NCI-H446 (cell line): ENCODE measurements at regions not wholly inside any gene's neighbourhood (a gene's known extent, or its start where the extent isn't known, plus 50 kb on each side); places are given as distances from the start of the nearest gene placed in this dataset.
"Not testable (repeated sequence)": the region's sequence is repeated elsewhere in the genome, so short reads cannot be mapped to it uniquely, and the experiment has no call there.

Source experiments
- DNase-seq, 2 experiments: peaks; one replicate each; lab custom pipeline; 2025; lab: John Stamatoyannopoulos, UW

- no peak for DNase-seq
These were observed 55.1 kb upstream of the STARD13 start for GRCh38 chr13:33340631-33341030.

GRCh38 chr13:33341861-33342452, 56.4 kb upstream of the STARD13 start:
- DNase-seq: no peak

GRCh38 chr13:33345842-33346241, 60.3 kb upstream of the STARD13 start:
- no peak for DNase-seq

GRCh38 chr13:33347861-33348260, 62.3 kb upstream of the STARD13 start:
- peak in 1 of 2 experiments; percentile 56 for DNase-seq

GRCh38 chr13:33348366-33348765, 62.8 kb upstream of the STARD13 start:
- DNase-seq: no peak

GRCh38 chr13:33349288-33349985, 63.9 kb upstream of the STARD13 start:
- no peak for DNase-seq

GRCh38 chr13:33349986-33350826, 64.7 kb upstream of the STARD13 start:
- no peak for DNase-seq

GRCh38 chr13:33351319-33351718, 65.8 kb upstream of the STARD13 start:
- no peak for DNase-seq

GRCh38 chr13:33352041-33352440, 66.5 kb upstream of the STARD13 start:
- peak; percentile 34 to 77 for DNase-seq

GRCh38 chr13:33352526-33352925, 67.0 kb upstream of the STARD13 start:
- DNase-seq: peak; percentile 13 to 84

- DNase-seq: no peak
These were observed 67.7 kb upstream of the STARD13 start for GRCh38 chr13:33353210-33353609.

GRCh38 chr13:33353646-33354045, 68.1 kb upstream of the STARD13 start:
- no peak for DNase-seq

- peak in 1 of 2 experiments; percentile 65 for DNase-seq
These were observed 69.8 kb upstream of the STARD13 start for GRCh38 chr13:33355201-33355895.

GRCh38 chr13:33358076-33358475, 72.5 kb upstream of the STARD13 start:
- DNase-seq: not testable (repeated sequence)

GRCh38 chr13:33362986-33363727, 77.6 kb upstream of the STARD13 start:
- DNase-seq: no peak

GRCh38 chr13:33364192-33364591, 78.6 kb upstream of the STARD13 start:
- no peak for DNase-seq

GRCh38 chr13:33366469-33367062, 81.0 kb upstream of the STARD13 start:
- DNase-seq: no peak

GRCh38 chr13:33367171-33367895, 81.8 kb upstream of the STARD13 start:
- no peak for DNase-seq

- no peak for DNase-seq
These were observed 82.4 kb upstream of the STARD13 start for GRCh38 chr13:33367926-33368325.

GRCh38 chr13:33369073-33369472, 83.5 kb upstream of the STARD13 start:
- DNase-seq: no peak
